GM23338 (cell line): ENCODE measurements at regions not wholly inside any gene's neighbourhood (a gene's known extent, or its start where the extent isn't known, plus 50 kb on each side); places are given as distances from the start of the nearest gene placed in this dataset.

Experiments used
- ATAC-seq: fragments of 200-7000 bp; cut with Tn5 transposase; 3 replicates; pipeline ENCODE4 v1.9.1; 2020
- DNase-seq: peaks from one replicate; pipeline ENCODE4 v3.0.0-alpha.2; 2015; ENCODE audit warnings: low spot score
- H2AFZ ChIP-seq: fragments of 200-600 bp; sonication (generic); 2 replicates; pipeline ENCODE4 v1.8.0; 2016; ENCODE audit warnings: antibody characterized with exemption, mild to moderate bottlenecking, moderate library complexity
- H3F3A ChIP-seq: fragments of 200-600 bp; sonication (generic); replicated peaks from 2 replicates; pipeline ENCODE4 v1.8.0; 2017; ENCODE audit warnings: antibody characterized with exemption, mixed run types, low read depth
- H3K27ac ChIP-seq: fragments of 200-600 bp; sonication (generic); 2 replicates; pipeline ENCODE4 v1.6.1; 2016; ENCODE audit warnings: low read depth
- H3K27me3 ChIP-seq: fragments of 200-600 bp; sonication (generic); 2 replicates; pipeline ENCODE4 v1.8.0; 2016; ENCODE audit warnings: mild to moderate bottlenecking, mixed run types, moderate library complexity; ENCODE audit not compliant: insufficient read depth
- H3K36me3 ChIP-seq: fragments of 200-600 bp; sonication (generic); 2 replicates; pipeline ENCODE4 v1.8.0; 2016; ENCODE audit warnings: mild to moderate bottlenecking; ENCODE audit not compliant: insufficient read depth
- H3K4me1 ChIP-seq: fragments of 200-600 bp; sonication (generic); 2 replicates; pipeline ENCODE4 v1.8.0; 2016; ENCODE audit warnings: mild to moderate bottlenecking, moderate library complexity; ENCODE audit not compliant: insufficient read depth
- H3K4me2 ChIP-seq: fragments of 200-600 bp; sonication (generic); 2 replicates; pipeline ENCODE4 v1.7.1; 2017; ENCODE audit warnings: mixed run types
- H3K4me3 ChIP-seq: fragments of 200-600 bp; sonication (generic); 2 replicates; pipeline ENCODE4 v1.6.1; 2016; ENCODE audit warnings: mixed run types
- H3K79me2 ChIP-seq: fragments of 200-600 bp; sonication (generic); replicated peaks from 2 replicates; pipeline ENCODE4 v1.8.0; 2017; ENCODE audit warnings: mild to moderate bottlenecking; ENCODE audit not compliant: insufficient read depth
- H3K9me2 ChIP-seq: fragments of 200-600 bp; sonication (generic); 2 replicates; pipeline ENCODE4 v1.8.0; 2017; ENCODE audit not compliant: insufficient read depth
- H4K20me1 ChIP-seq: fragments of 200-600 bp; sonication (generic); replicated peaks from 2 replicates; pipeline ENCODE4 v1.8.0; 2017; ENCODE audit warnings: mild to moderate bottlenecking; ENCODE audit not compliant: insufficient read depth
- H3K27ac Mint-ChIP-seq: 2 replicates; pipeline ENCODE4 v1.8.0; 2020; ENCODE audit warnings: inconsistent platforms, mild to moderate bottlenecking, moderate library complexity, mixed read lengths
- H3K27me3 Mint-ChIP-seq: 3 replicates; pipeline ENCODE4 v1.8.0; 2022; ENCODE audit warnings: low read depth, mild to moderate bottlenecking, moderate library complexity, mixed read lengths, inconsistent platforms; ENCODE audit not compliant: insufficient read depth, poor library complexity
- H3K36me3 Mint-ChIP-seq: 3 replicates; pipeline ENCODE4 v1.8.0; 2021; ENCODE audit warnings: low read depth, mild to moderate bottlenecking, inconsistent platforms, moderate library complexity, mixed read lengths
- H3K4me1 Mint-ChIP-seq: 3 replicates; pipeline ENCODE4 v1.8.0; 2020; ENCODE audit warnings: mild to moderate bottlenecking, inconsistent platforms, mixed read lengths
- H3K4me3 Mint-ChIP-seq: 3 replicates; pipeline ENCODE4 v1.8.0; 2021; ENCODE audit warnings: moderate library complexity, mild to moderate bottlenecking, inconsistent platforms, mixed read lengths
- H3K9me3 Mint-ChIP-seq: 3 replicates; pipeline ENCODE4 v1.8.0; 2020; ENCODE audit warnings: moderate library complexity, mild to moderate bottlenecking, inconsistent platforms, mixed read lengths
- CREB1 ChIP-seq: fragments of 250-450 bp; sonication (Bioruptor Pico); IDR thresholded peaks from 2 replicates; pipeline ENCODE4 v1.5.0; 2020; ENCODE audit warnings: low read depth, mild to moderate bottlenecking, moderate library complexity
- CTCF ChIP-seq, 2 experiments: fragments of 200-600 bp in 1 of 2; sonication (generic) in 1 of 2; conservative IDR thresholded peaks; 2 replicates each; pipeline versions ENCODE4 v1.5.1 to v1.6.1; 2016 to 2017; ENCODE audit warnings: antibody characterized with exemption in 2 of 2, low read depth in 2 of 2, mild to moderate bottlenecking in 2 of 2, moderate library complexity in 1 of 2
- EZH2 ChIP-seq: fragments of 200-600 bp; sonication (generic); IDR thresholded peaks from one replicate; pipeline ENCODE4 v1.8.0; 2017; ENCODE audit warnings: antibody characterized with exemption, mild to moderate bottlenecking, low read depth; ENCODE audit not compliant: unreplicated experiment
- EZH2phosphoT487 ChIP-seq: fragments of 200-600 bp; sonication (generic); IDR thresholded peaks from one replicate; pipeline ENCODE4 v1.8.1; 2018; ENCODE audit warnings: antibody characterized with exemption; ENCODE audit not compliant: unreplicated experiment
- JUNB ChIP-seq: IDR thresholded peaks from one replicate; pipeline ENCODE4 v1.6.1; 2016; ENCODE audit warnings: antibody characterized with exemption; ENCODE audit not compliant: unreplicated experiment
- NANOG ChIP-seq: IDR thresholded peaks from 2 replicates; pipeline ENCODE4 v1.6.1; 2016; ENCODE audit warnings: antibody characterized with exemption, borderline replicate concordance
- POLR2AphosphoS5 ChIP-seq: IDR thresholded peaks from 2 replicates; pipeline ENCODE4 v1.6.1; 2016; ENCODE audit warnings: antibody characterized with exemption, low read depth
- REST ChIP-seq: IDR thresholded peaks from one replicate; pipeline ENCODE4 v1.6.1; 2018; ENCODE audit warnings: antibody characterized with exemption; ENCODE audit not compliant: unreplicated experiment
- STAT1 ChIP-seq: IDR thresholded peaks from one replicate; pipeline ENCODE4 v1.6.1; 2016; ENCODE audit warnings: antibody characterized with exemption; ENCODE audit not compliant: unreplicated experiment
- ZNF114 ChIP-seq: fragments of 250-450 bp; sonication (Bioruptor Pico); IDR thresholded peaks from 2 replicates; pipeline ENCODE4 v1.5.0; 2020; ENCODE audit warnings: mild to moderate bottlenecking, moderate library complexity
- ZNF331 ChIP-seq: fragments of 250-450 bp; sonication (Bioruptor Pico); IDR thresholded peaks from 2 replicates; pipeline ENCODE4 v1.5.0; 2020; ENCODE audit warnings: low read depth, mild to moderate bottlenecking, moderate library complexity
- TF ChIP-seq, protein P1 (sequence below): IDR thresholded peaks from 2 replicates; pipeline ENCODE4 v1.6.1; 2016; ENCODE audit warnings: antibody characterized with exemption
- TF ChIP-seq, protein P2 (sequence below): fragments of 250-450 bp; sonication (Bioruptor Pico); IDR thresholded peaks from 2 replicates; pipeline ENCODE4 v1.5.0; 2020; ENCODE audit warnings: mild to moderate bottlenecking, moderate library complexity

DNA sequence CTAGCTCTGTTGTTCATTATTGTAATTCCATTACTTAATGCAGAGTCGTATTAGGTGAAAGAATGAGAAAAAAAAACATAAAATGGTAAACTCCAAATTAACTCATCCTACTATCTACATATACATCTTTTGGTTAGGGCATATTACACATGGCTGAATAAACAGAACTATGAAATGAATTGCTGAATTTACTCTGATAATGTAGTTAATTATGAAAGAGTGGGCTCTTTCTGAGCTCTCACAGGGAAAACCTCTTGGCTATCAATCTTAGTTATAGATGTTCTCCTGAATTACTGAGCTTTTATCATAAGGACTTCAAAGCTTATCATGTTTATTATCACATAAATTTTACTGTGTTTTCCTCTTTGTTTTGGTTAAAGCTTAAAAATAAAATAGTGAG, 798.5 kb upstream of the MDGA2 start:
- DNase-seq (no peak), ATAC-seq (no peak)
- Histone ChIP-seq H3K27me3 (no peaks in the 10 kb centered on the region), H3K27ac (no peak overlapping the region), H2AFZ (no peak overlapping the region), H4K20me1 (no peaks in the 10 kb centered on the region), H3K79me2 (no peaks in the 10 kb centered on the region), H3F3A (no peaks in the 10 kb centered on the region), H3K4me2 (no peak overlapping the region), H3K9me2 (no peaks in the 10 kb centered on the region), H3K4me1 (no peaks in the 10 kb centered on the region), H3K36me3 (no peaks in the 10 kb centered on the region), H3K4me3 (no peak overlapping the region)
- Mint-ChIP-seq H3K27ac (no peak overlapping the region), H3K27me3 (no peaks in the 10 kb centered on the region), H3K4me3 (no peak overlapping the region), H3K9me3 (peaks cover 11% of the 10 kb centered on the region; the same call in 2 of the 3 replicates), H3K4me1 (no peaks in the 10 kb centered on the region), H3K36me3 (peaks cover 4% of the 10 kb centered on the region; the same call in 1 of the 3 replicates)
- TF ChIP-seq, protein P1, sequence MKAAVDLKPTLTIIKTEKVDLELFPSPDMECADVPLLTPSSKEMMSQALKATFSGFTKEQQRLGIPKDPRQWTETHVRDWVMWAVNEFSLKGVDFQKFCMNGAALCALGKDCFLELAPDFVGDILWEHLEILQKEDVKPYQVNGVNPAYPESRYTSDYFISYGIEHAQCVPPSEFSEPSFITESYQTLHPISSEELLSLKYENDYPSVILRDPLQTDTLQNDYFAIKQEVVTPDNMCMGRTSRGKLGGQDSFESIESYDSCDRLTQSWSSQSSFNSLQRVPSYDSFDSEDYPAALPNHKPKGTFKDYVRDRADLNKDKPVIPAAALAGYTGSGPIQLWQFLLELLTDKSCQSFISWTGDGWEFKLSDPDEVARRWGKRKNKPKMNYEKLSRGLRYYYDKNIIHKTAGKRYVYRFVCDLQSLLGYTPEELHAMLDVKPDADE, result no peak
- no peak for TF ChIP-seq ZNF114
- TF ChIP-seq STAT1, result no peak
- TF ChIP-seq CREB1, result no peak
- no peak for TF ChIP-seq JUNB
- no peak for TF ChIP-seq ZNF331 (CRISPR knock-in tag)
- TF ChIP-seq, protein P2, sequence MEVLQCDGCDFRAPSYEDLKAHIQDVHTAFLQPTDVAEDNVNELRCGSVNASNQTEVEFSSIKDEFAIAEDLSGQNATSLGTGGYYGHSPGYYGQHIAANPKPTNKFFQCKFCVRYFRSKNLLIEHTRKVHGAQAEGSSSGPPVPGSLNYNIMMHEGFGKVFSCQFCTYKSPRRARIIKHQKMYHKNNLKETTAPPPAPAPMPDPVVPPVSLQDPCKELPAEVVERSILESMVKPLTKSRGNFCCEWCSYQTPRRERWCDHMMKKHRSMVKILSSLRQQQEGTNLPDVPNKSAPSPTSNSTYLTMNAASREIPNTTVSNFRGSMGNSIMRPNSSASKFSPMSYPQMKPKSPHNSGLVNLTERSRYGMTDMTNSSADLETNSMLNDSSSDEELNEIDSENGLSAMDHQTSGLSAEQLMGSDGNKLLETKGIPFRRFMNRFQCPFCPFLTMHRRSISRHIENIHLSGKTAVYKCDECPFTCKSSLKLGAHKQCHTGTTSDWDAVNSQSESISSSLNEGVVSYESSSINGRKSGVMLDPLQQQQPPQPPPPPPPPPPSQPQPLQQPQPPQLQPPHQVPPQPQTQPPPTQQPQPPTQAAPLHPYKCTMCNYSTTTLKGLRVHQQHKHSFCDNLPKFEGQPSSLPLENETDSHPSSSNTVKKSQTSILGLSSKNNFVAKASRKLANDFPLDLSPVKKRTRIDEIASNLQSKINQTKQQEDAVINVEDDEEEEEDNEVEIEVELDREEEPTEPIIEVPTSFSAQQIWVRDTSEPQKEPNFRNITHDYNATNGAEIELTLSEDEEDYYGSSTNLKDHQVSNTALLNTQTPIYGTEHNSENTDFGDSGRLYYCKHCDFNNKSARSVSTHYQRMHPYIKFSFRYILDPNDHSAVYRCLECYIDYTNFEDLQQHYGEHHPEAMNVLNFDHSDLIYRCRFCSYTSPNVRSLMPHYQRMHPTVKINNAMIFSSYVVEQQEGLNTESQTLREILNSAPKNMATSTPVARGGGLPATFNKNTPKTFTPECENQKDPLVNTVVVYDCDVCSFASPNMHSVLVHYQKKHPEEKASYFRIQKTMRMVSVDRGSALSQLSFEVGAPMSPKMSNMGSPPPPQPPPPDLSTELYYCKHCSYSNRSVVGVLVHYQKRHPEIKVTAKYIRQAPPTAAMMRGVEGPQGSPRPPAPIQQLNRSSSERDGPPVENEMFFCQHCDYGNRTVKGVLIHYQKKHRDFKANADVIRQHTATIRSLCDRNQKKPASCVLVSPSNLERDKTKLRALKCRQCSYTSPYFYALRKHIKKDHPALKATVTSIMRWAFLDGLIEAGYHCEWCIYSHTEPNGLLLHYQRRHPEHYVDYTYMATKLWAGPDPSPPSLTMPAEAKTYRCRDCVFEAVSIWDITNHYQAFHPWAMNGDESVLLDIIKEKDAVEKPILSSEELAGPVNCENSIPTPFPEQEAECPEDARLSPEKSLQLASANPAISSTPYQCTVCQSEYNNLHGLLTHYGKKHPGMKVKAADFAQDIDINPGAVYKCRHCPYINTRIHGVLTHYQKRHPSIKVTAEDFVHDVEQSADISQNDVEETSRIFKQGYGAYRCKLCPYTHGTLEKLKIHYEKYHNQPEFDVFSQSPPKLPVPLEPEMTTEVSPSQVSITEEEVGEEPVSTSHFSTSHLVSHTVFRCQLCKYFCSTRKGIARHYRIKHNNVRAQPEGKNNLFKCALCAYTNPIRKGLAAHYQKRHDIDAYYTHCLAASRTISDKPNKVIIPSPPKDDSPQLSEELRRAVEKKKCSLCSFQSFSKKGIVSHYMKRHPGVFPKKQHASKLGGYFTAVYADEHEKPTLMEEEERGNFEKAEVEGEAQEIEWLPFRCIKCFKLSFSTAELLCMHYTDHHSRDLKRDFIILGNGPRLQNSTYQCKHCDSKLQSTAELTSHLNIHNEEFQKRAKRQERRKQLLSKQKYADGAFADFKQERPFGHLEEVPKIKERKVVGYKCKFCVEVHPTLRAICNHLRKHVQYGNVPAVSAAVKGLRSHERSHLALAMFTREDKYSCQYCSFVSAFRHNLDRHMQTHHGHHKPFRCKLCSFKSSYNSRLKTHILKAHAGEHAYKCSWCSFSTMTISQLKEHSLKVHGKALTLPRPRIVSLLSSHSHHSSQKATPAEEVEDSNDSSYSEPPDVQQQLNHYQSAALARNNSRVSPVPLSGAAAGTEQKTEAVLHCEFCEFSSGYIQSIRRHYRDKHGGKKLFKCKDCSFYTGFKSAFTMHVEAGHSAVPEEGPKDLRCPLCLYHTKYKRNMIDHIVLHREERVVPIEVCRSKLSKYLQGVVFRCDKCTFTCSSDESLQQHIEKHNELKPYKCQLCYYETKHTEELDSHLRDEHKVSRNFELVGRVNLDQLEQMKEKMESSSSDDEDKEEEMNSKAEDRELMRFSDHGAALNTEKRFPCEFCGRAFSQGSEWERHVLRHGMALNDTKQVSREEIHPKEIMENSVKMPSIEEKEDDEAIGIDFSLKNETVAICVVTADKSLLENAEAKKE (CRISPR knock-in tag), result no peak
- TF ChIP-seq EZH2, result no peak
- TF ChIP-seq NANOG, result no peak
- no peak for TF ChIP-seq POLR2AphosphoS5
- no peak for TF ChIP-seq CTCF (conservative IDR thresholded peaks at IDR 0.05; ENCODE audit: low read depth in 2 of 2)
- TF ChIP-seq REST, result no peak
- no peak for TF ChIP-seq EZH2phosphoT487
